Astrocyte (in vitro differentiated cells and primary cell): ENCODE measurements at regions not wholly inside any gene's neighbourhood (a gene's known extent, or its start where the extent isn't known, plus 50 kb on each side); places are given as distances from the start of the nearest gene placed in this dataset.
"Not testable (repeated sequence)": the region's sequence is repeated elsewhere in the genome, so short reads cannot be mapped to it uniquely, and the experiment has no call there.

Experiments
- EZH2 ChIP-seq: IDR thresholded peaks from 2 replicates; pipeline ENCODE4 v1.6.1; 2012; ENCODE audit warnings: mild to moderate bottlenecking, low read length, inconsistent platforms; ENCODE audit not compliant: insufficient read depth
- TF ChIP-seq, protein P1 (sequence below): IDR thresholded peaks from 2 replicates; pipeline ENCODE4 v1.5.1; 2011; ENCODE audit warnings: low read depth, mild to moderate bottlenecking, inconsistent platforms, low read length, moderate library complexity; ENCODE audit not compliant: insufficient read depth

DNA sequence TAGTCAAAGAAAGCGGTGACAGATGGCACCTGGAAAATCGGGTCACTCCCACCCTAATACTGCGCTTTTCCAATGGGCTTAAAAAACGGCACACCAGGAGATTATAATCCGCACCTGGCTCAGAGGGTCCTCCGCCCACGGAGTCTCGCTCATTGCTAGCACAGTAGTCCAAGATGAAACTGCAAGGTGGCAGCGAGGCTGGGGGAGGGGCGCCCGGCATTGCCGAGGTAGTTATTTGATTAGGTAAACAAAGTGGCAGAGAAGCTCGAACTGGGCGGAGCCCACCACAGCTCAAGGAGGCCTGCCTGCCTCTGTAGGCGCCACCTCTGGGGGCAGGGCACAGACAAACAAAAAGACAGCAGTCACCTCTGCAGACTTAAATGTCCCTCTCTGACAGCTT lies 521.1 kb downstream of the ETNK1 start:
- TF ChIP-seq, protein P1, sequence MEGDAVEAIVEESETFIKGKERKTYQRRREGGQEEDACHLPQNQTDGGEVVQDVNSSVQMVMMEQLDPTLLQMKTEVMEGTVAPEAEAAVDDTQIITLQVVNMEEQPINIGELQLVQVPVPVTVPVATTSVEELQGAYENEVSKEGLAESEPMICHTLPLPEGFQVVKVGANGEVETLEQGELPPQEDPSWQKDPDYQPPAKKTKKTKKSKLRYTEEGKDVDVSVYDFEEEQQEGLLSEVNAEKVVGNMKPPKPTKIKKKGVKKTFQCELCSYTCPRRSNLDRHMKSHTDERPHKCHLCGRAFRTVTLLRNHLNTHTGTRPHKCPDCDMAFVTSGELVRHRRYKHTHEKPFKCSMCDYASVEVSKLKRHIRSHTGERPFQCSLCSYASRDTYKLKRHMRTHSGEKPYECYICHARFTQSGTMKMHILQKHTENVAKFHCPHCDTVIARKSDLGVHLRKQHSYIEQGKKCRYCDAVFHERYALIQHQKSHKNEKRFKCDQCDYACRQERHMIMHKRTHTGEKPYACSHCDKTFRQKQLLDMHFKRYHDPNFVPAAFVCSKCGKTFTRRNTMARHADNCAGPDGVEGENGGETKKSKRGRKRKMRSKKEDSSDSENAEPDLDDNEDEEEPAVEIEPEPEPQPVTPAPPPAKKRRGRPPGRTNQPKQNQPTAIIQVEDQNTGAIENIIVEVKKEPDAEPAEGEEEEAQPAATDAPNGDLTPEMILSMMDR, result not testable (repeated sequence)
- not testable (repeated sequence) for TF ChIP-seq EZH2
